KOPT-K1 (cell line): ENCODE measurements at regions not wholly inside any gene's neighbourhood (a gene's known extent, or its start where the extent isn't known, plus 50 kb on each side); places are given as distances from the start of the nearest gene placed in this dataset.

Experiments used
- H3K27ac ChIP-seq: fragments of 200-600 bp; sonication (generic); 2 replicates; pipeline ENCODE4 v1.5.1; 2016; ENCODE audit warnings: antibody characterized with exemption, mild to moderate bottlenecking, low read depth, low read length; ENCODE audit not compliant: poor library complexity, severe bottlenecking
- H3K36me3 ChIP-seq: fragments of 200-600 bp; sonication (generic); 2 replicates; pipeline ENCODE4 v1.5.1; 2017; ENCODE audit warnings: antibody characterized with exemption, mild to moderate bottlenecking, low read length, moderate library complexity; ENCODE audit not compliant: insufficient read depth
- H3K9me3 ChIP-seq: fragments of 200-600 bp; sonication (generic); 2 replicates; pipeline ENCODE4 v1.5.1; 2017; ENCODE audit warnings: antibody characterized with exemption, low read length, mild to moderate bottlenecking; ENCODE audit not compliant: insufficient read depth, poor library complexity, severe bottlenecking

DNA sequence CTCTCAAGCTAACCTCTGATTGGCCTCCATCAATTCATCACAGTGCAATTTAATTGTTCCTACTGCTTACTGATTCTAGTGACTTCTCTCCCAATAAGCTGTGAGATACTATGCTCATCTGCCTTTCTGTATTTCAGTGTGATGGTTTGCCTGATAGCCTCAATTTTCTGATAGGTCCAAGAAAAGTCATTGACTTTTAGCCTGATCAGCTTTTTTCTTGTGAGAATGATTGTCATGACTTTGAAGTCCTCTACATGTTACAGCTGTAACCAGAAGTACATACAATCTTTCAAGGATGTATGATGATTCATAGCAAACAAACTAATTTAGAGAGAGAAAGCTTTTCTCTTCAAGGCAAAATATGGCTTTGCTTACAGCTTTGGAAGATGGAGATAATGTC lies 463.8 kb upstream of the CNTN3 start:
- Histone ChIP-seq H3K9me3 (no peaks in the 10 kb centered on the region), H3K36me3 (no peaks in the 10 kb centered on the region), H3K27ac (no peak overlapping the region)

DNA sequence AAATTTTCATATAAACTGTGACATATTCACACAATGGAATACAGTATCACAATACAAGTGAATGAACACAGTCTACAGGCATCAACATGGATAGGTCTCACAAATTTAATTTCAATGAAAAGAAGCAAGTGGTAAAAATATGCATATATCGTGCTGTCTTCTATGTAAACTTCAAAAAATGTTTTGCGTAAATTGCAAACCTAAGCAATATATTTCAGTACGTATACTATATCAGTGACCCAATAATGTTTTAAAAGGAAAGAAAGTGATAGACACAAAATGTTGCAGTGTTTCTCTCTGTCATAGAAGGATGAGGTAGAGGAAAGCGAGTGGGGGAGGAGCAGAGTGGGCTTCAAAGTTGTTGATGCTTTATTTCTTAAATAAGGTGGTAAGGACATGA lies 468.4 kb upstream of the CNTN3 start:
- Histone ChIP-seq H3K27ac (no peak overlapping the region), H3K9me3 (no peaks in the 10 kb centered on the region), H3K36me3 (no peaks in the 10 kb centered on the region)

DNA sequence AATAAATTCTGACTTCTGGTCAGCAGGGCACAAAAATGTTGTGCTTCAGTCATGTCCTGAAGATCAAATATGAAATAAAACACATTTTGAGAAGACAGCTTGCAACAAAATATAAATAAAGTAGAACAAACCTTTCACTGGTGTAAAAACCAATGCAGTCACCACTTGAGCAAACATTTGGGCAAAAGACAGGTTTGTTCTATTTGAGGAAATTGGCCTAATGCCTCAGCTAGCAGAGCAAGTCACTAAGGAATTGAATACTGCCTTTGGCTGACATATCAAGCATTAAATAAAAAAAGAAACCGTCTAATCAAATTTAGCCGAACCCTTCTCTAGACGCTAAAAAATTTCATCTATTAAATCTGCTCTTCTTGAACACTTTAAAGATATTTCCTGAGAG lies 475.4 kb upstream of the CNTN3 start:
- Histone ChIP-seq H3K36me3 (no peaks in the 10 kb centered on the region), H3K9me3 (no peaks in the 10 kb centered on the region), H3K27ac (no peak overlapping the region)

DNA sequence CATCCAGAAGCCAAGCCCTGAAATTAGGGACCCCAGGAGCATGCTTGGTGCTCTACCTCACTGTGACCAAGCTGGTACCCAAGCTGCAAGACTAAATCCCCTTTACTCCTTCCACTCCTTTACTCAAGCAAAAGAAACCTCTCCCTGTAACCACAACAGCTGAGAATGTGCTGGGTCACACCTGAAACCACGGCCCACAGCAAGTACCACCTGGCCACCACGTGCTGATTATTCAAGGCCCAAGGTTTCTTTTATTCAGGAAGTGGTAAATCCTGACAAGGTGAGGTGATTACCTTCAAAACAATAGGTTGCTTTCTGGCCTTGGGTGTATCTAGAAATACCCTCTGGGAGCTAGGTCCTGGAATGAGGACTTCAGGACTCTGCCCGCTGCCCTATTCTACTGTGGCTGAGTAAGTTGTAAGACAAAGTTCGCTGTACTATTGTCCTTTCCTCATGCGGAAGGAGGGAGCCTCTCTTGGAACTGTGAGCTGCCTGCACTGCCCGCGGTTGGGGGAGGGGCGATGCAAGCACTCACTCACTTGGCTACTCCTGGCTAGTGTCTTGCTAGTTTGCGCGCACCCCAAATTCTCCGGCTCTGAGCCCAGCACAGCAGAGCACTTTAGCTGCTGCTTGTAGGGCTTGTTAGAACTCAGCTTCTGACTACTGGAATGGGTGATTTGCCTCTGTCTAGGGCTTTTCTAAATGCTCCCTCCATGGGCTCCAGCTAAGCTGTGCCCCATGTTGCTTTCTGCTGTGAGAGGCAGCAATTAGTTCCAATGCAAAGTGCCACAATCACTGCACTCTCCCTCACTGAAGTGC lies 487.1 kb upstream of the CNTN3 start:
- no peak overlapping the region for H3K27ac ChIP-seq
- no peaks in the 10 kb centered on the region for H3K36me3 ChIP-seq
- H3K9me3 ChIP-seq, result no peaks in the 10 kb centered on the region

DNA sequence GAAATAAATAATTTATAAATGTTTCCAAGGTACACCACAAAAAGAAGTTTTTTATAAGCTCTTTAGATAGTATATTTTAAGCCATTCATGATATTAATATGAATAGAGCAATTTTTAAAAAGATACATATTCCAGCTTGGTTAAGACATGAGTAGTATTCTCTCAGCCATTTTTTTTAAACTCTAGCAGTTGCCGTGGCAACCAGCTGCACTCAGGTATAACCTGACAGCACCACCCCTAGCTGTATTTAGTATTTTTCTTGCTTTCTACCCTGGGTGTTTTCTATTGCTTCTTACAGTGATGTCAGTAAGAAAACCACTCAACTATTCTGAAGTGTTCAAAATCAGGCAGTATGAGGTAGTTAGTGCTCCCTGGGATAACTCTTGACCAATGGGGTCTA lies 496.3 kb upstream of the CNTN3 start:
- H3K36me3 ChIP-seq, result no peaks in the 10 kb centered on the region
- H3K9me3 ChIP-seq, result no peaks in the 10 kb centered on the region
- no peak overlapping the region for H3K27ac ChIP-seq

DNA sequence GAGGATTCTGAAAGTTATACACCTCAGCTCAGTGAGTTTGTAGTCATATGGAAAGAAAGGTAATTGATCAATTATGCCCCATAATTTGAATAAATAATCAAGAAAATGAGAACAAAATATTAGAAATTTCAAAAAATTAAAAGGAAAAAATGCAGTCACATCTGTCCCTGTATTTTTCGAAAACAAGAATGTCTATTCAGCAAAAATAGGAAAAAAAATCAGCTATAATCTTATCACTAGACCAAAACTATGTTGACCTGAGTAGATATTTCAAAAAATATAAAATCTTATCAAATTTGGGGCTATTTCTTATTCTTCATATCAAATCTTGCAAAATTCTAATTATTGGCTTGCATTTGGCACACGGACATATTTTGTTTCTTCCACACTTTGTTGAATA lies 501.2 kb upstream of the CNTN3 start:
- Histone ChIP-seq H3K9me3 (no peaks in the 10 kb centered on the region), H3K36me3 (no peaks in the 10 kb centered on the region), H3K27ac (no peak overlapping the region)

DNA sequence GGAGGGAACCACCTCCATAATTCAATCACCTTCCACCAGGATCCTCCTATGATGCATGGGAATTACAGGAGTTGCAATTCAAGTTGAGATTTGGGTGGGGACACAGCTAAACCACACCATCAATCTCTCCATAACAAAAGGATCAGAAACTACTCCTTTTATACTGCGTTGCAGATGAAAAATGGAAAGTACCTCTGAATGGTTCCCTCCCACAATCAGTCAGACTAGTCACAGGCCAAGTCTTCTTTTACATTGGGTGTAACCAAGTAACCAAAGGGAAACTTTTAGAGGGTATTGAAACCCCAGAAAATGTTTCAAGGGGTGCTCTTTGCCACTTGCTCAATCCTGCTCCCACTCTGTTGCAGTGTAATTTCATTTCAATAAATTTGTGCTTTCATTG lies 504.3 kb upstream of the CNTN3 start:
- H3K27ac ChIP-seq, result no peak overlapping the region
- no peaks in the 10 kb centered on the region for H3K9me3 ChIP-seq
- H3K36me3 ChIP-seq, result no peaks in the 10 kb centered on the region

DNA sequence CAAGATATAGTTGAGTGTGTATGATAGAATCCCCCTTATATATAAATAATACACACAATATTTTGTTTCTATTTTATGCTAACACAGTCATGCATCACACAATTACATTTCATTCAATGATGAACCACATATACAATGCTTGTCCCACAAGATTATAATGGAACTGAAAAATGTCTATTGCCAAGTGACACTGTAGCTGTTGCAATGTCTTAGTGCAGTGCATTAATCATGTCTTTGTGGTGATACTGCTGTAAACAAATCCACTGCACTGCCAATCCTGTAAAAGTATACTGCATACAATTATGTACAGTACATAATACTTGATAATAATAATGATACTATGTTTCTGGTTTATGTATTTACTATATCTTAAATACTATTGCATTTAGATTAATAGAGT lies 512.1 kb upstream of the CNTN3 start:
- Histone ChIP-seq H3K36me3 (no peaks in the 10 kb centered on the region), H3K9me3 (no peaks in the 10 kb centered on the region), H3K27ac (no peak overlapping the region)

DNA sequence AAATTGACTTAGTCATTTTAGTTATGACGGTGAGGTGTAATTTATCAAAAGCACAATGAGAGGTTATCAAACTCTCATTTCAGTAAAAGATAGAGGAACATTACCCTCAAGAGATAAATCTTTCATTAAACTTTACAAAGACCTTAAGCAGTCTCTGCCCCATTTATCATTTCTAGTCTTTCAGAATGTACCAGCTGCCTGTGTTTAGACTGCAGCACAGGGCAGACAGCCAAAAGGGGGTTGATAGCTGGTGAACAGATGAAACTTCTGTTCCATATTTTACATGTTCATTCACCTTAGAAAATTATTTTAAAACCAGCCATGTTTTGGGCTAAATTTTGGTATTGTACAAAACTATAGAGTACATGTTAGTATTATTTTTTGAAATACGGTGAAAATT lies 514.6 kb upstream of the CNTN3 start:
- H3K36me3 ChIP-seq, result no peaks in the 10 kb centered on the region
- no peak overlapping the region for H3K27ac ChIP-seq

DNA sequence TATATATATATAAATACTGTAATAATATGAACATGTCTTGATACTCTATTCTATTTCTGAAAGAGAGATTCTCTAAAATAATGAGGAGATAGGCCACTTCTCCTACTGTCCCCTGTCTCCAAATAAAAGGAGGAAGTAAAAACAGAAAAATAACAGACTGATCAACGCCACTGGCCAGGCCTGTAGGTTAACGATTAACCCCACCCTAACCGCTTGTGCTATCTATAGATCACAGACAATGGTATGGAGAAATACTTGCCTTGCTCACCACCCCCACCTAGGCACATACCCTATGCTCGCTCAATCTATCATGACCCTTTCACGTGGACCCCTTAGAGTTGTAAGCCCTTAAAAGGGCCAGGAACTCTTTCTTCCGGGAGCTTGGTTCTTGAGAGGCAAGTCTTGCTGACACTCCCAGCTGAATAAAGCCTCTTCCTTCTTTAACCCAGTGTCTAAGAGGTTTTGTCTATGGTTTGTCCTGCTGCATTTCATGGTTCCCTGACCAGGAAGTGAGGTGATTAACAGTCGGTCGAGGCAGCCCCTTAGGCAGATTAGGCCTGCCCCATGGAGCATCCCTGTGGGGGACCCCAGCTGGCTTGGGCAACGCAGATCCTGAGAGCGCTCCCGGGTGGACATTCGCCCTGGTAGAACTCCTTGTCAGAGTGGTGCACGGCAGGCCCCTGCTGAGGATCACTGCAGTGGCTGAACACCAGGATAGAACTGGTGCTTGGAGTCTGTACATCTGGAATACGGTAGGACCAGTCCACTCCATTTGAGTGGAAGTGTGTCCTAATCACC lies 521.8 kb upstream of the CNTN3 start:
- Histone ChIP-seq H3K36me3 (no peaks in the 10 kb centered on the region), H3K27ac (no peak overlapping the region), H3K9me3 (no peaks in the 10 kb centered on the region)

More for the DNA sequence above, 514.6 kb upstream of the CNTN3 start:
- no peaks in the 10 kb centered on the region for H3K9me3 ChIP-seq

DNA sequence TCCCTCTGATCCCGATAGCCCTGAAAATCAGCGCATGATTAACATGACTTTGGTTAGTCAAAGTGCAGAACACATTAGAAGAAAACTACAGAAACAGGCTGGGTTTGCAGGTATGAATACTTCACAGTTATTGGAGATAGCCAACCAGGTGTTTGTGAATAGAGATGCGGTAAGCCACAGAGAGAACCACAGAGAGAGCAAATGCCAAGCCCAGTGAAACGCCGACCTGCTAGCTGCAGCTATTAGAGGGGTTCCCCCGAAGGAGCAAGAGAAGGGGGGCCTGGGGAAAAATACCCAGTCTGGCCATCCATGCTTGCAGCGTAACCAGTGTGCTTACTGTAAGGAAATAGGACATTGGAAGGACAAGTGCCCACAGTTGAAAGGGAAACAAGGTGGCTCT lies 523.9 kb upstream of the CNTN3 start:
- no peak overlapping the region for H3K27ac ChIP-seq
- H3K36me3 ChIP-seq, result no peaks in the 10 kb centered on the region

DNA sequence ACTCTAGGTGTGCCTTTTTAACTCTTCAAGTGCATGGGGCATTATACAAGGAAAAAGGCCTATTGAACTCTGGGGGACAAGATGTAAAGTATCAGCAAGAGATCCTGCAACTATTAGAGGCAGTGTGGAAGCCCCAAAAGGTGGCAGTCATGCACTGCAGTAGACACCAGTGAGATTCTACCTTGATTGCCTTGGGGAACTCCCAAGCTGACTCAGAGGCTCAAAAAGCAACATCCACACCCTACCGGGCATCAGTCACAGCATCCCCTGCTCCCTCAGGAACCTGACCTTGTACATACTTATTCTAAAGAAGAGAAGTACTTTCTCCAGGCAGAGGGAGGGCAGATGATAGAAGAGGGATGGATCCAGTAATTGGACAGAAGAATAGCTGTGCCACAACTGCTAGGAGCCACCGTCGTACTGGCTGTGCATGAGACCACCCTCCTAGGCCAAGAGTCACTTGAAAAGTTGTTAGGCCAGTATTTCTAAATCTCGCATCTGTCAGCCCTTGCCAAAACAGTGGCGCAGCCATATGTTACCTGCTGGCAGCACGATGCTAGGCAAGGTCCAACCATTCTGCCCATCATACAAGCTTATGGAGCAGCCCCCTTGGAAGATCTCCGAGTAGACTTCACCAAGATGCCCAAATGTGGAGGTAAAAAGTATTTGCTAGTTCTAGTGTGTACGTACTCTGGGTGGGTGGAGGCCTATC lies 523.1 kb upstream of the FRG2C start:
- Histone ChIP-seq H3K9me3 (no peaks in the 10 kb centered on the region), H3K27ac (no peak overlapping the region), H3K36me3 (no peaks in the 10 kb centered on the region)

More for the DNA sequence above, 523.9 kb upstream of the CNTN3 start:
- no peaks in the 10 kb centered on the region for H3K9me3 ChIP-seq

DNA sequence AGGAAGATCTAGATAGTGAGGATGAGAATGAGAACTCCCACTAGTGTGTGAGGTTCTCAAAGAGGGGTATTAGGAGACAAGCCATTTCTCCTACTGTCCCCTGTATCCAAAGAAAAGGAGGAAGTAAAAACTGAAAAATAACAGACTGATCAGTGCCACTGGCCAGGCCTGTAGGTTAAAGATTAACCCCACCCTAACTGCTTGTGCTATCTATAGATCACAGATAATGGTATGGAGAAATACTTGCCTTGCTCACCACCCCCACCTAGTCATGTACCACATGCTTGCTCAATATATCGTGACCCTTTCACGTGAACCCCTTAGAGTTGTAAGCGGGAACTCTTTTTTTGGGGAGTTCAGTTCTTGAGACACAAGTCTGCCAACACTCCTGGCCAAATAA lies 519.7 kb upstream of the FRG2C start:
- Histone ChIP-seq H3K27ac (no peak overlapping the region), H3K9me3 (no peaks in the 10 kb centered on the region), H3K36me3 (no peaks in the 10 kb centered on the region)

DNA sequence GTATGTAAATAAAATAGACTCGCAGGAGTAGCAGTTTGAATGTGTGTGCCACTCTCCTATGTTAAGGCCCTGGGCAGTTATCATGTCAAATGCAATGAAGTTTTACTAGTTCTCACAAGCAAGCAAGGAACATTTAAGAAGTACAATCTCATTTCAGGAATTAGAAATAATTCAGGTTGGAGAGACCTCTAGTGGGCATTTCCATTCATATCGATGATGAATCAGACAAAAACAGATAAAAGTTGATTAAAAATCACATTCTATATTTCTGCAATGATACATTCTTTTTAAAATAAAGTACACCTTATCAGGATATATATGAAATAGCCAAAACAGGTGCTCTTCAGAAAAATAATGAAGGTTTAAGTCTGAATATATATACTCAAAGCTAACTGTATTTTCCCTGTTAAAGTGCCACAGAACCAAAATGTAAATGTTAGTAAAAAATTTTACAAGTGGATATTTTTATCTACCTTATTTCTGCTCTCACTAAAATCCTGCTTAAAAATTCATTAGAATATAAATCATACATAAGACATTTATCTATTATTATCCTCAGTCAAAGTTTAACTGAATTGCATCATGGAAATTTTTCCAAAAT lies 492.4 kb upstream of the FRG2C start:
- no peaks in the 10 kb centered on the region for H3K9me3 ChIP-seq
- no peaks in the 10 kb centered on the region for H3K36me3 ChIP-seq
- no peak overlapping the region for H3K27ac ChIP-seq

DNA sequence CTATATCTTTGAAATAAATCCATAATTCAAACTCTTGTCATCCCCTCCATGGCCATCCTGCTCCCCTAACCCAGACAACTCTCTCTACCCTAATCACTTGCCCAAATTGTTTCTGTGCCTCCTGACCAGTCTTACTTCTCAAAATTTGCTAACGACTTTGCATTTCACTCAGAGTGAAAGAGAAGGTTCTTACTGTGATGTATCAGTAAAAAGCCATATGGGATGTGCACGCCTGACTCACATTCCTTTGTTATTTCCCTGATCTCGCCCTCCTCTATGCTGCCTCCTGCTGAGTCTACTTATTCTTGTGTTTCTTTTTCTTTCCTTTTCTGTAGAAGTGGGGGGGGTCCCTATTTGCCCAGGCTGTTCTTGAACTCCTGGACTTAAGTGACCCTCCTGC lies 487.2 kb upstream of the FRG2C start:
- Histone ChIP-seq H3K27ac (no peak overlapping the region), H3K9me3 (no peaks in the 10 kb centered on the region), H3K36me3 (no peaks in the 10 kb centered on the region)
